Kidney epithelial cell (primary cell): ENCODE measurements at regions not wholly inside any gene's neighbourhood (a gene's known extent, or its start where the extent isn't known, plus 50 kb on each side); places are given as distances from the start of the nearest gene placed in this dataset.

Experiments used
- DNase-seq: peaks from one replicate; pipeline ENCODE4 v3.0.0-alpha.2; 2010; ENCODE audit warnings: low read depth
- H3K27me3 ChIP-seq: 2 replicates; pipeline ENCODE4 v1.6.0; 2011; ENCODE audit warnings: low read length; ENCODE audit not compliant: control insufficient read depth, insufficient read depth
- H3K36me3 ChIP-seq: 2 replicates; pipeline ENCODE4 v1.5.1; 2011; ENCODE audit warnings: low read length; ENCODE audit not compliant: control insufficient read depth, insufficient read depth
- H3K4me3 ChIP-seq: 2 replicates; pipeline ENCODE4 v1.5.1; 2011; ENCODE audit warnings: low read depth, mild to moderate bottlenecking, control low read depth, low read length
- TF ChIP-seq, protein P1 (sequence below): IDR thresholded peaks from 2 replicates; pipeline ENCODE4 v1.5.1; 2011; ENCODE audit warnings: mild to moderate bottlenecking, moderate library complexity, low read length, control low read depth, inconsistent platforms; ENCODE audit not compliant: insufficient read depth, poor library complexity, severe bottlenecking

DNA sequence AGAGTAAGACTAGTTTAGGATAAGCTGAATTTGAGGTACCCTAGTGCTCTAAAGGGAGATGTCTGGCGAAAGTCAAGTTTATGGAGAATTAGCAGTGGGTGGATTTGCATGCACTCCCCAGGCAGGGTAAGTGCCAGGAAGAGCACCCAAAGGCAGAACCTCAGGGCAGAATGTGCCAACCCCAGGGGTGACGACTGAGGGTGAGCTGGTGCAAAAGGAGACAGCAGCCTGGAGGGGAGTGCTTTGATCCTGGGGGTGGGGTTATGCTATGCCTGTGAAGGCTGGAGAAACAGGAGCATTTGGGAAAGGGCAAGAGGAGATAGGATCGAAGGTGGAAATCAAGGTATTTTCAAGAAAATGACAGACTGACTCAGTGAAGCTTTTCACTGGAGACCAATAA lies 208.5 kb upstream of the PDE10A start:
- DNase-seq = no peak
- TF ChIP-seq, protein P1, sequence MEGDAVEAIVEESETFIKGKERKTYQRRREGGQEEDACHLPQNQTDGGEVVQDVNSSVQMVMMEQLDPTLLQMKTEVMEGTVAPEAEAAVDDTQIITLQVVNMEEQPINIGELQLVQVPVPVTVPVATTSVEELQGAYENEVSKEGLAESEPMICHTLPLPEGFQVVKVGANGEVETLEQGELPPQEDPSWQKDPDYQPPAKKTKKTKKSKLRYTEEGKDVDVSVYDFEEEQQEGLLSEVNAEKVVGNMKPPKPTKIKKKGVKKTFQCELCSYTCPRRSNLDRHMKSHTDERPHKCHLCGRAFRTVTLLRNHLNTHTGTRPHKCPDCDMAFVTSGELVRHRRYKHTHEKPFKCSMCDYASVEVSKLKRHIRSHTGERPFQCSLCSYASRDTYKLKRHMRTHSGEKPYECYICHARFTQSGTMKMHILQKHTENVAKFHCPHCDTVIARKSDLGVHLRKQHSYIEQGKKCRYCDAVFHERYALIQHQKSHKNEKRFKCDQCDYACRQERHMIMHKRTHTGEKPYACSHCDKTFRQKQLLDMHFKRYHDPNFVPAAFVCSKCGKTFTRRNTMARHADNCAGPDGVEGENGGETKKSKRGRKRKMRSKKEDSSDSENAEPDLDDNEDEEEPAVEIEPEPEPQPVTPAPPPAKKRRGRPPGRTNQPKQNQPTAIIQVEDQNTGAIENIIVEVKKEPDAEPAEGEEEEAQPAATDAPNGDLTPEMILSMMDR = no peak
- H3K36me3 ChIP-seq = no peaks in the 10 kb centered on the region
- H3K4me3 ChIP-seq = no peak overlapping the region
- H3K27me3 ChIP-seq = peaks cover 2% of the 10 kb centered on the region

DNA sequence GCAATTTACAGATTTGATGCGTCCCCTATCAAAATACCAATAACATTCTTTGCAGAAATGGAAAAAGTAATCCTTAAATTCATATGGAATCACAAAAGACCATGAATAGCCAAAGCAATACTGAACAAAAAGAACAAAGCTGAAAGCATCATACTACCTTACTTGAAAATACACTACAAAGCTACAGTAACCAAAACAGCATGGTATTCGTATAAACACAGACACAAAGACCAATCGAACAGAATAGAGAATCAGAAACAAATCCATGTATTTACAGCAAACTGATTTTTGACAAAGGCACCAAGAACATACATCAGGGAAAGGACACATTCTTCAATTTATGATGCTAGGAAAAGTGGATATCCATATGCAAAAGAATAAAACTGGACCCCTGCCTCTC lies 206.5 kb upstream of the PDE10A start:
- Histone ChIP-seq H3K36me3 (no peaks in the 10 kb centered on the region), H3K27me3 (peaks cover 2% of the 10 kb centered on the region), H3K4me3 (no peak overlapping the region)
- TF ChIP-seq, protein P1 = no peak
- DNase-seq = no peak

DNA sequence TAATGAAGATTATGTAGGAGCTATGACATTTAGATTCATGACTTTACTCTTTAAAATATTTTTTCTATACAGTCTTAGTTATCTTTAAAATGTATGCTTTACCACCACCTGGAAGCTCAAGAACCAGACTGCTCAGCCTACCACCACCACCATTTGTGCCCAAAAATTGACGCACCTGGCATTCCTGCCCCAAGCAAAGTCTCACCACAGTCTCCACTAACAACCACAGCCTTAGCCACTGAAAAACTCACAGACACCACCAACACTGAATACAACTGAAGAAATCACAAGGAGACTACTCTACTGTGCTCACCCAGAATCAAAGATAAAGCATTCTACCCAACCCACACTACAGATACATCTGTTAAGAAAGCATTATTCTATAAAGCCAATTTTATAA lies 201.9 kb upstream of the PDE10A start:
- H3K27me3 ChIP-seq = peaks cover 2% of the 10 kb centered on the region
- H3K36me3 ChIP-seq = no peaks in the 10 kb centered on the region
- DNase-seq = no peak
- TF ChIP-seq, protein P1 = no peak
- H3K4me3 ChIP-seq = no peak overlapping the region

DNA sequence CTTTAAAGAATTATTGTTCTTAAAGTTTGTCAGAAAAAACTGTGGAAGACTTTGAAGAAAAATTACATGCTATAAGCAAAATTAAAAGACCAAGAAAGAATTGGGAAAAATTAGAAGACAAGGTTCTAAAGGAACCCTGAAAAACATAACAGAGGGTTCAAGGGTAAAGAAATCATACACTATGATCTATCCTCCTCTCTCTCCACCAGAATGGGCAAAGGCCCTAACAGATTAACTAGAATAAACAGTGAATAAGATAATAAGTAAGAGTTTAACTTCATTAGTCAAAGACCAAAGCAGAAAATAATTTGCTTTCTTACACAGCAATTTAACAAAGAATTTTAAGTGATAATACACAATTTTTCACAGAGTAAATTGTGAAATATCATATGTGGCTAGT lies 201.2 kb upstream of the PDE10A start:
- DNase-seq = no peak
- Histone ChIP-seq H3K36me3 (no peaks in the 10 kb centered on the region), H3K27me3 (peaks cover 2% of the 10 kb centered on the region), H3K4me3 (no peak overlapping the region)
- TF ChIP-seq, protein P1 = no peak

GRCh38 chr6:165863801-165864200 lies 200.8 kb upstream of the PDE10A start:
- Histone ChIP-seq H3K27me3 (peaks cover 2% of the 10 kb centered on the region), H3K4me3 (no peak overlapping the region), H3K36me3 (no peaks in the 10 kb centered on the region)
- no peak for DNase-seq
- TF ChIP-seq, protein P1 = no peak

DNA sequence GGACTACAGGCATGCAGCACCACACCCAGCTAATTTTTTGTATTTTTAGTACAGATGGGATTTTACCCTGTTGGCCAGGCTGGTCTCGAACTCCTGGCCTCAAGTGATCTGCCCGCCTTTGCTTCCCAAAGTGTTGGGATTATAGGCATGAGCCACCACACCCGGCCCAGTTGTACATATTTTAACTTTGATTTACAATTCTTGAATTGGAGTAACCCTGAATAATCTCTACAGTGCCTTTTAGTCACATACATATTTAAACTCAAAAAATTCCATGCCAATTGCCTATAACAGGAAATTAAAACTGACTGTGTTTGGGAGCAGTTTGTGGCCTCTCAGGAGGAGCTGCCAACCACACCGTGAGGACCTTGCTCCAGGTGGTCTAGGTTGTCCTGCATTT lies 199.8 kb upstream of the PDE10A start:
- no peak for DNase-seq
- TF ChIP-seq, protein P1 = no peak
- Histone ChIP-seq H3K36me3 (no peaks in the 10 kb centered on the region), H3K27me3 (peaks cover 2% of the 10 kb centered on the region), H3K4me3 (no peak overlapping the region)
